ENCODE measurements at regions not wholly inside any gene's neighbourhood (a gene's known extent, or its start where the extent isn't known, plus 50 kb on each side); places are given as distances from the start of the nearest gene placed in this dataset.
"Not testable (repeated sequence)": the region's sequence is repeated elsewhere in the genome, so short reads cannot be mapped to it uniquely, and the experiment has no call there.

DNA sequence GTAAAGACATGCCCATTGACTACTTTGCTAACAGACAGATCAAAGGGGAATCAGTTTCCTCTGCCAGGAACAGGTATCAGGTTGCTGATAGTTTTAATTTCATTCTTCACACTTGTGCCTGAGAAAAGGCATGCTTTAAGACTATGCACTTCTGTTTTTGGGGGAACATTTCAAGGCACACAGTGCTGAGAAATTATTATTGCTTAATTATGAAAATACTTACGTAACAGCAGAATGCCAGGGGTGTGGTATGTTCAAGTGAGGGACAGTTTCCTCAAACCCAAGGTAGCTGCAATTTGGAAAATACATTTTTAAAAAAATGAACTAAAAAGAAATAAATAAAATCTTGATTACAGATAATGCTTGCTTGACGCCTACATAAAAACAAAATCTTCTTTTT is 1746.1 kb upstream of the PIK3C3 start:
- DNase-seq = no peak

GRCh38 chr18:40197711-40198110 is 1757.3 kb upstream of the PIK3C3 start:
- DNase-seq = no peak

GRCh38 chr18:40186677-40187076 is 1768.4 kb upstream of the PIK3C3 start:
- DNase-seq = no peak

- DNase-seq = no peak
These were observed 1775.1 kb upstream of the PIK3C3 start for GRCh38 chr18:40179729-40180461.

GRCh38 chr18:40168026-40168425 is 1787.0 kb upstream of the PIK3C3 start:
- DNase-seq = no peak

- DNase-seq = no peak
These were observed 1791.8 kb upstream of the PIK3C3 start for GRCh38 chr18:40163254-40163653.

- no peak for DNase-seq
These were observed 1794.7 kb upstream of the PIK3C3 start for GRCh38 chr18:40160361-40160760.

- DNase-seq = peak; percentile 62 to 73
These were observed 1795.7 kb upstream of the PIK3C3 start for GRCh38 chr18:40159141-40160017.

DNA sequence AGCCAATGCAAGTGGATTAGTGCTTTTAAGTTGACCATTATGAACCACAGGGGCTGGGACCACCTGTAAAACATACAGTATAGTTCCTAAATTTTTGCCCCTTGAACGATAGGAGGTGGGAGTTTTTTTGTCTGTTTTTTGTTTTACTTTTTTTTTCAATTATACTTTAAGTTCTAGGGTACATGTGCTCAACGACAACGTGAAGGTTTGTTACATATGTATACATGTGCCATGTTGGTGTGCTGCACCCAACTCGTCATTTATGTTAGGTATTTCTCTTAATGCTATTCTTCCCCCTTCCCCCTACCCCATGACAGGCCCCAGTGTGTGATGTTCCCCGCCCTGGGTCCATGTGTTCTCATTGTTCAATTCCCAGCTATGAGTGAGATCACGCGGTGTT is 1797.9 kb upstream of the PIK3C3 start:
- no peak for DNase-seq

DNA sequence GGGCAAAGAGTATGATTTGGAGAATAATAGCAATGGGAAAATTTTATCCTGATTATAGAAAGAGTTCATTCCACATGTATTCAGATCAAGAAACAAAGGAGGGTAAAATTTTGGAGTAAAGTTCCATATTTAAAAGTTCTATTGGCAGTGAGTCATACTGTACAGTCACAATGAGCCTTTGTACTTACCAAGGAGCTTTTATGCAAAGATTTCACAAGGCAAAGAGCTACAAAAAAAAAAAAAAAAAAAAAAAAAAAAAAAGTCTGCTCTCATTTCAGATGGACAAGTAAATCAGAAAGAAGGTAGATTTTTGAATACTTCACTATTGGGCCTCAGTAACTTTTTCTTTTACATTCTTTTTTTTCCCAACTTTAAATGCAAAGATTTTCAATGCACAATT is 1802.2 kb upstream of the PIK3C3 start:
- no peak for DNase-seq

DNA sequence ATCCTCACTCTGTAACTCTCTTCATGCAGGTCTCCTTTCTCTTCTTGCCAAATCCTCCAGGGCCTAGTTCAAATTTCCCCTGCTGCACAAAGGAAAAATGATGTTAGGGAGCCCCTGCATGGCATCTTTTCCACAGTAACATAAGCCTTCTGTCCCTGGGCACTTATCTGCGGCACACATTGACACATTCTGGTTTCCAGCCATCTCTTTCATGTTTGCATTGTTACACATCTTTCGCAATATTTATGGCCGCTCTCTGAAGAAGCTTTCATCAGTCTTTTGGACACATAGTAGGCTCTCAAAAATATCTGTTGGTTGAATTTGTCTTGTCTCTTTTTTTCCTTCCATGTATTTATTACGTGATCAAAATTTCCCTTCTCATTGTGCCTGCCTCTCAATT is 1806.1 kb upstream of the PIK3C3 start:
- peak in 1 of 2 experiments; percentile 5 for DNase-seq

DNA sequence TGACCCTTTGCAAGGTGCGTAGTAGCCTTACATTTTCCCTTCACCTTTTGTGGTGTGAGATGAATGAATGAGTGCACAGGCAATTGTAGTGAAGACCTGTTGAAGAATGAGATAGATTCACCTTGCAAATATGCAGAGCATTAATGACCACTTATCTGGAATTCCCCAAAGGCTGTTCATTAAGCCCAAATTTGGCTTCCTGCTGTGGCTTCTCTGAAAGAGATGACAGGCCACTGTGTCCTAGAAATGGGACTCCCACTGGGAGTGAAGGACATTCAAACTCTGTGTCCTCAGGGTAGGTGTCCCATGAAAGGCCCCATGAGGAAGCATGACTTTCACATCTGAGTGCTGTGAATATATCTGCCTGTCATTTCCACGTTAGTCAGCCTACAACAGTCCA is 1821.8 kb upstream of the PIK3C3 start:
- no peak for DNase-seq

GRCh38 chr18:40132438-40132837 is 1822.6 kb upstream of the PIK3C3 start:
- not testable (repeated sequence) for DNase-seq

- no peak for DNase-seq
These were observed 1830.9 kb upstream of the PIK3C3 start for GRCh38 chr18:40124107-40124506.

- DNase-seq = no peak
These were observed 1834.1 kb upstream of the PIK3C3 start for GRCh38 chr18:40120796-40121391.

DNA sequence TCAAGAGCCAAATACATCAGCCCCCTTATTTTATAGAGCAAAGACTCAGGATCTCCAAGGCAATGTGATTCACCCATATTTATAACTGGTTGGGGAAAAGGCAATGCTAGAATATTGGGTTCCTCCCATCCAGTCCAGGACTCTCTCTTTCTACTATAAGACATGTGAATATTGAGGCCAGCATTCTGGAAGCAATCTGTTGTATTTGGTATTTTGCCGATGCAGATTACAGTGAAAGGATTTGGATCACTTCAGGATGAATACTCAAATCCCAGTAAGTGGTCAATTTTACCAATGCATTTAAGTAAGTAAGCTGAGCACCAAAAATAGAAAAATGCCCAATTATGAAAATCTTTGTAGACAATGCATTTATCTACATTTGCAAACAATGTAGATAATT is 1834.7 kb upstream of the PIK3C3 start:
- no peak for DNase-seq

- DNase-seq = not testable (repeated sequence)
These were observed 1835.5 kb upstream of the PIK3C3 start for GRCh38 chr18:40119581-40119980.

DNA sequence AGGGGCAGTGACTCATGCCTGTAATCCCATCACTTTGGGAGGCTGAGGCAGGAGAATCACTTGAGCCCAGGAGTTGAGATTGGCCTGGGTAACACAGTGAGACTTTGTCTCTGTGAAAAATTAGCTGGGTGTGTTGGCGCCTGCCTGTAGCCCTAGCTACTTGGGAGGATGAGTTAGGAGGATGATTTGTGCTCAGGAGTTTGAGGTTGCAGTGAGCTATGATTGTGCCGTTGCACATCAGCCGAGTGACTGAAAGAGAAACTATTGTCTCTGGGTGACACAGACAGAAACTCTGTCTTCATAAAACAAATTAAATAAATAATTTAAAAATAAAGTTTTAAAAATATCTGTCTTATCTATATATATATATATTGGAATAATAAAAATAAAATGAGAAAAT is 1844.6 kb upstream of the PIK3C3 start:
- DNase-seq = no peak

DNA sequence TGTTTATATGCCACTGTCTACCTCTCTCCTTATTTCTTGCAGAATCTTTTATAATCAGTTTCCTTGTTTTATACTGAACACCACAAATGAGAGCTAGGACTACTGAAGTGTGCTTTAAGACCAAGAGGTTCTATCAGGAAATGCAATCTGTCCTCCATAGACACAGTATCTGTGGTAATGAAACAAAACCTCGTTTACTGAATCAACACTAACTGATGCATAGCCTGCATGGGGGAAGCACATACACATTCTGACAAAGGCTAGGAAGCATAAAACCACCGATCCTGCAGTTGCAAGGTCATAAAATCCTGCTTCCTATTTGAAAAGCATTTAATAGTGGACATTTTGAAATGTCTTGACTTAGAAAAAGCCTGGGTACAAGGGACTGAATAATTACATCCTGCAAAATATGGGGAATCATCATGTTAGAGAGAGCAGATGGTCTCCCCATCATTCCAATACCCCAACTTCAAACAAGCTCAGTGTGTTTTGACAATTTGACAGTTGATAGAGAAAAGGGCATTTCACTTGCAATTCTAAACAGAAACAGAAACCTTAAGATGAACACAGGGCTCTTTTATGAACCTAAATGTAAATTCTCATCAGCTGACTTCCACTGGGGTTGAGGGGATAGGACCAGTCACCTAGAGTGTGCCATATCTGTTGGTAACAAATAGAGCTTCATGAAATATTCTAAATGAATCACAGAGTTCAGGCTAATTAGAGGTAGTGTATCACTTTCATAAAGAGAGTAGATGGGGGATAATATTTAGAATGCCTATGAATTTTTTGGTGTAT is 1845.6 kb upstream of the PIK3C3 start:
- peak; percentile 6 to 12 for DNase-seq

DNA sequence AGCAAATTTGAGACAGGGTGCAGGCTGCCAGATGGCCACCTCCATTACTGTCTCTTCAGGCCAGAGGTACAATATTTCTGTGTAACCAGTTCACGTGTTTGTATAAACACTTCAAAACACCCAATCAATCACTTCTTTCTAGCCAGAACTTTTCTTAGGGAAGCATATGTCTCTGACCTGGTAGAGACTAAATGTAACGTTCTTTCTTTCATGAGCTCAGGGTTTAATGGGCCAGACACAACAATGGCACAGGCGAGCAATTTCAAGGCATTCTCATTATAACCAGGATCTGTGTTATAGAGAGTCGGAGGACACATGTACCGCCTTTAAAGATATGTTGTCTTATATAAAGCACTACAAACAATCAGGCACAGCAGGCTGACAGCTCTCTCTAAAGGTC is 1846.4 kb upstream of the PIK3C3 start:
- DNase-seq = no peak

DNA sequence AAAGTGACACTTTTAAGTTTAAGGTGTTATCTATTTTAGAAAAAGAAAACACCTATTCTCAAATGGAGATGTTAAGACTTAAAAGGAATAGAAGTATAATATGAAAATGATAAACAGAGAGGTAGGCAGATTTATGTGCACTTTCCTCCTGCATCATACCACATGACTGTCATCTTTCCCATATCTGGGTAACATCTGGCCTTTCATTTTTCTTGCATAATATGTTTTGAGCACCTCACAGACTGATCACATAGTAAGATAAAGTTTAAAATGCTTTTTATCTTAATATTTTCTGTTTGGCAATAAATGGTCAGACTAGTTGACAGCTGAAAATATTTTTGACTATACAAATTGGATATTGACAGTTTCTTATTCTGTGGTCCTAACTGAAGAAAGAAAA is 1852.1 kb upstream of the PIK3C3 start:
- DNase-seq = no peak

- DNase-seq = no peak
These were observed 1855.4 kb upstream of the PIK3C3 start for GRCh38 chr18:40099641-40100040.

DNA sequence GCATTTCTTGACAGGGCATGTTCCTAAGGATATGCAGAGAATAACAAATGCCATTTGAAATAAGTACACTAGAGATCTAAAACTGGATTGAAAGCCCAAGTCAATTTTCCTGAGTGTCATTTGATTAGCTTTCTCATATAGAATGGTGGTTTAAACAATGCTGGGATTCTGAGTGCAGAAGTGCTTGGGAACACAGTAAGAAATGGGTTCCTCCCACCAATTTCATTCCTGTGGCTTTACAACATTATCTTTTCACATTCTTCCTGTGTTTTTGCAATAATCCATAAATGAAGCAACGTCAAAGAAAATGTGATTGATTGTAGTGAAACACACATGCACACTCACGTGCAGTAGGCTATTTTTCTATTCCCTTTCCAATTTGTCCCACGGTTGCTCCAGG is 1858.4 kb upstream of the PIK3C3 start:
- no peak for DNase-seq
